Cardiac fibroblast (primary cell): ENCODE measurements at regions not wholly inside any gene's neighbourhood (a gene's known extent, or its start where the extent isn't known, plus 50 kb on each side); places are given as distances from the start of the nearest gene placed in this dataset.

Experiments used
- DNase-seq, 2 donors: peaks; one replicate each; pipeline versions ENCODE4 v3.0.0 to v3.0.0-alpha.2; 2010; ENCODE audit warnings: low read depth in 2 of 2
- H3K4me3 ChIP-seq, 2 donors: replicated peaks in 1 of 2; 1 replicate in 1 of 2; 2 replicates in 1 of 2; pipeline ENCODE4 v1.5.1; 2011; ENCODE audit warnings: low read depth in 2 of 2, low read length in 2 of 2, mild to moderate bottlenecking in 2 of 2, moderate library complexity in 1 of 2
- CTCF ChIP-seq: IDR thresholded peaks from one replicate; pipeline ENCODE4 v1.5.1; 2011; ENCODE audit warnings: low read depth, mild to moderate bottlenecking, low read length, inconsistent platforms

- H3K4me3 ChIP-seq = no peak overlapping the region
- DNase-seq = no peak
- TF ChIP-seq CTCF = no peak
Observed at GRCh38 chr1:47627471-47628370, 189.9 kb downstream of the FOXD2 start.

- H3K4me3 ChIP-seq = no peak overlapping the region
- no peak for TF ChIP-seq CTCF
- no peak for DNase-seq
Observed at GRCh38 chr1:47629201-47629600, 191.4 kb downstream of the FOXD2 start.

- no peak for TF ChIP-seq CTCF
- DNase-seq = no peak
- H3K4me3 ChIP-seq = no peak overlapping the region
Observed at GRCh38 chr1:47630346-47630745, 192.5 kb downstream of the FOXD2 start.

GRCh38 chr1:47631411-47631995, 193.7 kb downstream of the FOXD2 start:
- no peak for TF ChIP-seq CTCF
- H3K4me3 ChIP-seq = no peak overlapping the region
- no peak for DNase-seq

GRCh38 chr1:47635111-47635510, 197.3 kb downstream of the FOXD2 start:
- no peak for DNase-seq
- no peak for TF ChIP-seq CTCF
- H3K4me3 ChIP-seq = no peak overlapping the region

- DNase-seq = no peak
- no peak for TF ChIP-seq CTCF
- no peak overlapping the region for H3K4me3 ChIP-seq
Observed at GRCh38 chr1:47635597-47635996, 197.8 kb downstream of the FOXD2 start.
